ENCODE measurements at regions not wholly inside any gene's neighbourhood (a gene's known extent, or its start where the extent isn't known, plus 50 kb on each side); places are given as distances from the start of the nearest gene placed in this dataset.
"Not testable (repeated sequence)": the region's sequence is repeated elsewhere in the genome, so short reads cannot be mapped to it uniquely, and the experiment has no call there.

DNA sequence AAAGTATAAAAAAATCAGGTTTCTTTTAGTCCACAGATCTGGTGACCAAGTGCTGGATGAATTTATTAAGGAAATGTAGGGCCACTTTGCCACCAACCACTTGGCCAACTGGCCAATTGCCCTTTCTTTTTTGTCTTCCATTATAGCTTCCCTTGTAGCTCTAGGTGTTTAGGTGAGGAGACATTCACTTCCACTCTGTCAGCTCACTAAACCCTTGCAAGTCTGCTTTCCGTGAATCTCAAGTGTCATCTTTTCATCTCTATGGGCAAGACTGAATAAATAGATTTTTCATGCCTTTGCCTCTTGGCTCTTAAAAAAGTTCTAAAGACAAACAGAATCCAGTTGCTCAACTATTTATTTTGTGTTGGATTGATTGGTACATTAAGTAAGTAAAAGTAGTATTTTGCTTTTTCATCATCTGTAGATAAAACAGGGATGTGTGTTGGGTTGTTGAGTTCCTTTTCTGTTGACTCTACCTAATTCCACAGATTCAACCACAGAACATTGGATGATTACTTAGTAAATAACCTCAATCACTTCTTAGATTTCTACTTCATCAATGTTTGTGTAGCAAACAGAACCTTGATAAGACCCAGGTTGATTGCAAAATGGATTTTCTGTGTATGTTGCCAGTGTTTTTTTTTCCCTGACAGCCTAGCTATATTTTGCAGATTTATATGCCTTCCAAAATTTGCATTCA, 68.1 kb upstream of the GRXCR1 start:
- DNase-seq, result no peak

- DNase-seq, result no peak
Measured at GRCh38 chr4:42821230-42821629, 71.3 kb upstream of the GRXCR1 start.

DNA sequence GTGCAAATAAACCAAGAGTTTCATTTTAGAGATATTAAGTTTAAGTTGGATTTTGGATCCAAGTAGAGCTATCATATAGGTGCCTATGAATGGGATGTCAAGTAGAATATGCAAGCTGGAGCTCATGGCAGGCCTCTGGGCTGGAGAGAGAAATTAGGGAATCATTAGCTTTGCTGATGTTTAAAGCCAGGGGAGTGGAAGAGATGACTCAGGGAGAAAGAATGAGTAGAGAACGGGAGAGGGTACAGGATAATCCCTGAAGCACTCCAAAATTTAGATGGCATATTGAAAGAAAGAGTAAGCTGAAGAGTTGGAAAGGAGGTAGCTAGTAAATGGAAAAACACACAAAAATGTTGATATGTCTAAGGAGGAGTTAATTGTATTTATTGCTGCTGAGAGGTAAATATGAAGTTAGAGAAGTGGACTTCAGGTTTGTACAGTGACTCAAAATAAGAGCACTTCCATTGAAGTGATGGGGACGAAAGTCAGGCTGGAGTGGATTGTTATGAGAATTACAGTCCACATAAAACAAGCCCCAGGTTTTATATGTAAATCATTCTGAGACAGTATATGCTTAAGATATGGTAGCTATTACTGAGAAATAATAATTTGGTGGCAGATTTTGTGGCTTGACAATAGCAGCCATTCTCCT, 72.5 kb upstream of the GRXCR1 start:
- no peak for DNase-seq

DNA sequence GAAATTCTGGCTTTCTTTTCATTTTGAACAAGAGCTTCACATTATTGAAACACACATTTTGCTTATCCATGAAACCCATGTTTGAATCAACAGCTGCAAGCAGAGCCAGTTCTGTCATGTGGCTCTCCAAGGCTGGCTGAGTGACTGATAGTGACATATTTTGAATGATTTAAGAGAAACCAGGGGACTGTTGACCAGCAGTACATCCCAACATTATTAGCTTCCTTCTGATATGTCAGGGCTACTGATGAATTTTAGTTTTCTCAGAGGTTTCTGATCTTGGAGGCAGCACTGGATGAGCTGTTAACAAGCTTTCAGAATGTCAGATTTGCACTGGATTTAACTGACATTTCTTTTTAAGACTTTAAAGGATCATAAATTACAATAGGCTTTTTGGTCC, 74.6 kb upstream of the GRXCR1 start:
- no peak for DNase-seq

DNA sequence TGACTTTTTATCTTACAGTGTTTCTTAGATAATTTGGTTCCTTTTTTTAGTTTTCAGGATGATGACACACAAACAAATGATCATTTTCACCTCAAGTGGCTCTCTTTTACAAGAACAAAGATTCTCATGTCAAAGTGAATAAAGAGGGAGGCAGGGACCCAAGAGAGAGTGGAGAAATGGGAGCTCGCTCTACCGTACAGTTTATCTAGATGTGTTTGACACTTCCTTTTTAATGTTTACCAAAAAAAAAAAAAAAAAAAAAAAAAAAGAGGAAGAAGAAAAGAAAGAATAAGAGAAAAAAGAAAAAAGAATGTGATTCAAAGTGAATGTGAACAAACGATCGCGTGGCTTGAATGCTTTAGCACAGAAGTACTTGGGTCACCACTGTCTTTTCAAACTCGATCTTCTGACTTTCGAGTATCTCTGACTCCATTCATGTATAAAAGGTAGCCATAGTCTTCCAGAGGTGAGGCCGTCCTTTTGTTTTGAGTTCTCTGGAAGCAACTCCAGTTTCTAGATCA, 75.6 kb upstream of the GRXCR1 start:
- DNase-seq, result no peak

GRCh38 chr4:42816189-42816879, 76.2 kb upstream of the GRXCR1 start:
- DNase-seq, result no peak

GRCh38 chr4:42809419-42810084, 83.0 kb upstream of the GRXCR1 start:
- DNase-seq, result no peak

GRCh38 chr4:42806303-42806835, 86.1 kb upstream of the GRXCR1 start:
- DNase-seq, result no peak

DNA sequence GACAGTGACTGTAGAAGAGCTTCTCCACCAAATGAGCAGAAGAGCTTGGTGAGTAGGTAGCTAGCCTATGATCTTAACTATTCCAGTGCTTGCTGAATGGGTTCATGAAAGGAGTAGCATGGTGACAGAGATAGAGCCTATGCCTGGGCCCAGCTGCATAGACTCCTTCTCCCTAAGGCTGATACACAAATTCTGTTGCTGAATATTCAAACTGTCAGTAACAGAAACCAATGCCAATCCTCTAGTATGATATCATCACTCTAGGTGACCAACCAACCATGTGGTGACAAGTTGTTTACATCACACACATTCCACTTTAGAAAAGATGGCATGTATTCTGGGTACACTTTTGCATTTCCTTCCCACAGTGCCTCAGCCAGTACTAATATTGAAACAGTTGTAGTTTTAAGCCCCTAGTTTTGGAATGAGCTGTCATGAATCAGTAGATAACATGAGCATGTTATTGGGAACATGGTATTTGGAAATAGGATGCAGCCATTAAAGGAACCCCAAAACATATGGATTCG, 103.4 kb upstream of the GRXCR1 start:
- no peak for DNase-seq

DNA sequence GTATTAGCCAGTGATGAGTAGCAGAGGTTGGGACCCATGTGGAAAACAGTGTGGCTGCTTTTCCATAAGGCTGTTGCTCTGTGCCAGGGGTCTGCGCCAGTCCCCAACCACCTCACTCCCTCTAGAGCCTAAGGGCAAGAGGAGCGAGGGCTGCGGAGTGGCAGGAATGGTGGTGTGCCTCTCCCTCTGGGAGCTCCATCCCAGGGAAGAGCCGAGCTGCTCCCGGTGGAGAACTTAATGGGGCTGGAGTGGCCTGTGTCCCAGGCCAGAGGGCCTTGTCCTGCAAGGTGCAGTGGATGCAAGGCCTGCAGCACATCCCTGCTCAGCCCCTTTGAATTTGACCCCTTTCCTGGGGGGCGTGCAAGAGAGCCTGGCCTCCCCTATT, 105.4 kb upstream of the GRXCR1 start:
- DNase-seq, result no peak

DNA sequence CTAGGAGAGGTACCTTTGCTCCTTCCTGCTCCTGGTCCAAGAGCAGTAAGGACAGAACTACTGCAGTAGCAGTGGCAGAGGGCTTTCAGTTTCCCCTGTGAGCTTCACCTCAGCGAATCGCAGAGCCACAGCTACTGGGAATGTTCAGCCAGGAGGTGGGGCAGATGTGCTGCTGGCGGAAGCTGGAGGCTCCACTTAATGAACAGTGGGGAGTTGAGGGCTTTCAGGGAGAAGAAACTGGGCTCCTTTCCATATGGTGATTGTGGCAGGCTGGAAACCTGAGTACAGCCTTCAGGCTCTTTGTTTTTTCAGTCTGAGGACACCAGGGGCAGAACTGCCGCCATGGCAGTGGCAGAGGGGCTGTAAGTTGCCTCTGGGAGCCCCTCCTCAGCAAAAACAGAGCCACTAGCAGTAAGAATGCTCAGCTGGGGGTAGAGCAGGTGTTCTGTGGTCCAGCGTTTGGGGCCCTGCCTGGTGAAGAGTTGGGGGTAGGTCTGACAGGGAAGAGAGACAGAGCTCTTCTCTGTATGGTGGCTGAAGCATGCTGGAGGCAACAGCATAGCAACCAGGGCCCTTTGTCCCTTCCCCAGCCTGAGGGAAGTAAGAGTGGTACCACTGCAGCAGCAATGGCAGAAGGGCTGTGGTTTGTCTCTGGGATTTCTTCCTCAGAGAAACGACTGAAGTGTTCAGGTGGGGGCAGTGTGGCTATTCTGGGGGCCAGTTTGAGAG, 106.0 kb upstream of the GRXCR1 start:
- DNase-seq, result no peak

- DNase-seq, result no peak
Measured at GRCh38 chr4:42785817-42786216, 106.7 kb upstream of the GRXCR1 start.

DNA sequence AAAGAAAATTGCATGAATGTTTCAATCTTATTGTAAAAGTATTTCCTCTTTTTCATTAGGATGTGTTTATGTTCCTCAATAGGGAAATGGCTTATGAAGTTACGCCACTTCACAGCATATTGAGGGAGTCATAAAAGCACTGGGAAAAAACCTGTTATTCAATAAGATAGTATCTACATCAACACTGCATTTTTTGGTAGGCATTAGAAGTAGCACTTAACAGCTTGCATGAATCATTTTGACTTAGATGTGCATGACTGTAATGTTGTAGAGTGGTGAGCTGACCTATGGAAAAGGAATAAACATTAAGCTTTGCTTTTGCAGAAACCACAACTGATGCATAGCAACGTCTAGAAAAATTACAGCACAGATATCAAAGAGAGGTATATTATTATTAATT, 111.2 kb upstream of the GRXCR1 start:
- DNase-seq, result no peak

DNA sequence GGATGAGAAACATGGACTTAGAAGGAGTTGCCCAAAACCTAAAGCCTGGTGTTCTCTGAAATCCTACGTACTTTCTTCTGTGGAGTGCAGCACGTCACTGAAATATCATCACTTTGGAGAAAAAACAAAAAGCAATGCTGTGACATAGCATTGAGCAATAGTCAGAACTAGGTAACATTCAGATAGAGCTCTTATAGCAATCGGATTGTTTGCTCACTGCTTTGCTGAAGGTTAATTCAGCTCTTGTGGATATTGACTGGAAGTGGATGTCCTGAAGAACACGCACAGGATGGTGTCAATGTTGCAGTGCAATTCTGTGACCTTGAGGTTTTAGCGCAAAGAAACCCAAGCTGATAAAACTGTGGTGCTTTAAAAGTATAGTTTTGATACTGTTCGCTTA, 114.2 kb upstream of the GRXCR1 start:
- no peak for DNase-seq

DNA sequence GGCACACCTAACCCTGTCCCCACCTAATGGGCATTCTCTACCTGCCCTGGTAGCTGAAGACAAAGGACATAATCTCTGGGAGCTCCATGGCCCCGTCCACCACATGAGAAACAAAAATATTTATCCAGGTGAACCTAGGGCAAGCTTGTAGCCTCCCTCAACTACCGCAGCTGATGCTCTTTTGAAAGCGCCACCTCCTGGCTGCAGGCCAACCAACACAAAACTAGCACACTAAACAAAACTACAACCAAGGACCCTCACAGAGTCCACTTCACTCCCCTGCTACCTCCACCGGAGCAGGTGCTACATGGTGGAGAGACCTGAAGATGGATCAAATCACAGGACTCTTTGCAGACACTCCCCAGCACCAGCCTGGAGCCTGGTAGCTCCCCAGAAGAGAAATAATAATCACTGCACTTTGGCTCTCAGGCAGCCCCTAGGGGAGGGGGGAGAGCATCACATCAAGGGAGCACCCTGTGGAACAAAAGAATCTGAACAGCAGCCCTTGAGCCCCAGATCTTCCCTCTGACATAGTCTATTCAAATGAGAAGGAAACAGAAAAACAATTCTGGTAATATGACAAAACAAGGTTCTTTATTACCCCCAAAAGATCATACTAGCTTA, 111.3 kb upstream of the ATP8A1 start:
- no peak for DNase-seq

DNA sequence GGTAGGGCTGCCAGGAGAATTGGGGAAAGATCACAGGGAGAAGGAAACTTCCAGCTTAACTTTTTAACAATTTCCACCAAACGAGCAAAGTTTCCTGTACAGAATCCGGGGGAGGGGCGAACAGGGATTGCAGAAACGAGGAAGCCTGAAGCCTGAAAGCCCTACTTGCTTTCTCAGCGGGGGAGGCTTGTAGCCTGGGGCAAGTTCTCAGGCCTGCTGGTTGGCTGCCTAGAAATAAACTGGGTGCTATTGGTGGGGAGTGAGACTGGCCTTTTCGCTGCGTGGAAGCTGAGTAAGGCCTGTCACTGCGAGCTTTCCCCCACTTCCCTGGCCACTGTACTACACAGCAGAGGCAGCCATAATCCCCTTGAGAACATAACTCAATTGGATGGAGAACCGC, 110.8 kb upstream of the ATP8A1 start:
- no peak for DNase-seq

- DNase-seq, result no peak
Measured at GRCh38 chr4:42761804-42762203, 104.9 kb upstream of the ATP8A1 start.

DNA sequence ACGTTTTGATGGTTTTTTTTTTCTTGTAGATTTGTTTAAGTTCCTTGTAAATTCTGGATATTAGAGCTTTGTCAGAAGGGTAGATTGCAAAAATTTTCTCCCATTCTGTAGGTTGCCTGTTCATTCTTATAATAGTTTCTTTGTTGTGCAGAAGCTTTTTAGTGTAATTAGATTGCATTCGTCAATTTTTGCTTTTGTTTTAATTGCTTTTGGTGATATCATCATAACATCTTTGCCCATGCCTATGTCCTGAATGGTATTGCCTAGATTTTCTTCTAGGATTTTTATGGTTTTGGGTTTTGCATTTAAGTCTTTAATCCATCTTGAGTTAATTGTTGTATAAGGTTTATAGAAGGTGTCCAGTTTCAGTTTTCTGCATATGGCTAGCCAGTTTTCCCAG, 98.1 kb upstream of the ATP8A1 start:
- DNase-seq, result not testable (repeated sequence)

- DNase-seq, result no peak
Measured at GRCh38 chr4:42751587-42751986, 94.7 kb upstream of the ATP8A1 start.

DNA sequence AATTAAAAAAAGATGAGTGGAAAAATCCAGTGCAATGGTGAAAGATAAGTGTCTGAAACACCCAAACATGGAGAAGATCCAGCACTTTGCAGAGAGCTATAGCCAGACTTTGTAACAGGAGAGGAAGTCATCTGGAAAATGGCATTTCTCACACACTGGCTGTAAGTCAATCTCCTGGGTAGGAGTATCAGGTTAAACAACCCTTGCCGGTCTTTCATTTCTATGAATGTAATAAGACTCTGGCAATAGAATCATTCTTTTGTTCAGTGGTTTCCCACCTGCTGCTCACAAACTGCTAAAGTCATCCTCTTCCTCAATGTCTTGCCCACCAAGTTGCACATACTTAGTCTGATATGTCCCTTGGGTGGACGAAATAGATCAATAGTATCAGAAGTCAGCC, 94.0 kb upstream of the ATP8A1 start:
- DNase-seq, result peak; percentile 20

DNA sequence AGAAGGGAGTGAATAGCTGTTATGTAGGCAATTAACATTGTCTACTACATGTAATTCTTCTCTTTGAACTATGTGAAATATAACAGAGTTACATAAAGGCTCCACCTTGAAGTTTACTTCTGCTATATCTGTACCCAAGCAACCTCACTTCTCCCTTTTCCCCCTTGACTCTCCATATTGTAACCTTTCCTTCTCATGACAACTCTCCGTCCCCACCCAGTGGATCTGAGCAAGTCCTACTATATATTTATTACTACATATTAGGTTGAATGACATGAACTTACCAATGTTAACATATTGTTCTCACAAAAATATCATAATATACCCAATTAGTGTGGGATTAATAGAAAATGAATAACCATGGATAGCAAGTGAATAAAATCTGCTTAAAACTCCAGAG, 93.2 kb upstream of the ATP8A1 start:
- DNase-seq, result no peak
